Mesendoderm (in vitro differentiated cells): ENCODE measurements at regions not wholly inside any gene's neighbourhood (a gene's known extent, or its start where the extent isn't known, plus 50 kb on each side); places are given as distances from the start of the nearest gene placed in this dataset.
A peak's percentile ranks its signal among the peaks of the same experiment; 100 is the strongest.

Source experiments
- DNase-seq: peaks from one replicate; pipeline ENCODE4 v3.0.0; 2013
- H2AK5ac ChIP-seq: 2 replicates; pipeline ENCODE4 v1.6.1; 2013; ENCODE audit warnings: low read length, inconsistent platforms
- H2BK120ac ChIP-seq: 2 replicates; pipeline ENCODE4 v1.6.1; 2013; ENCODE audit warnings: low read depth, mild to moderate bottlenecking, low read length, moderate library complexity, mixed read lengths
- H2BK15ac ChIP-seq: replicated peaks from 2 replicates; pipeline ENCODE4 v1.6.1; 2013; ENCODE audit warnings: low read depth, mild to moderate bottlenecking, moderate library complexity
- H2BK5ac ChIP-seq: 2 replicates; pipeline ENCODE4 v1.6.1; 2013; ENCODE audit warnings: low read length, inconsistent platforms
- H3K18ac ChIP-seq: 2 replicates; pipeline ENCODE4 v1.6.1; 2013; ENCODE audit warnings: mild to moderate bottlenecking, low read length, mixed read lengths
- H3K23ac ChIP-seq: one replicate; pipeline ENCODE4 v1.6.1; 2013; ENCODE audit warnings: low read length
- H3K27ac ChIP-seq: 2 replicates; pipeline ENCODE4 v1.5.1; 2013; ENCODE audit warnings: low read depth, mild to moderate bottlenecking, inconsistent platforms, low read length, moderate library complexity
- H3K27me3 ChIP-seq: 2 replicates; pipeline ENCODE4 v1.6.1; 2013; ENCODE audit warnings: low read length, control low read depth, mild to moderate bottlenecking, inconsistent platforms; ENCODE audit not compliant: insufficient read depth, poor library complexity
- H3K36me3 ChIP-seq: 2 replicates; pipeline ENCODE4 v1.6.1; 2013; ENCODE audit warnings: low read length, inconsistent platforms; ENCODE audit not compliant: control insufficient read depth, insufficient read depth
- H3K4ac ChIP-seq: one replicate; pipeline ENCODE4 v1.6.1; 2013; ENCODE audit warnings: low read depth, mild to moderate bottlenecking, low read length, moderate library complexity
- H3K4me1 ChIP-seq: 2 replicates; pipeline ENCODE4 v1.6.1; 2013; ENCODE audit warnings: low read depth, low read length, inconsistent platforms; ENCODE audit not compliant: control insufficient read depth
- H3K4me2 ChIP-seq: 2 replicates; pipeline ENCODE4 v1.6.1; 2013; ENCODE audit warnings: low read length
- H3K4me3 ChIP-seq: 2 replicates; pipeline ENCODE4 v1.5.1; 2013; ENCODE audit warnings: mild to moderate bottlenecking, low read length
- H3K56ac ChIP-seq: one replicate; pipeline ENCODE4 v1.6.1; 2013; ENCODE audit warnings: low read length
- H3K79me1 ChIP-seq: 2 replicates; pipeline ENCODE4 v1.6.1; 2013; ENCODE audit warnings: low read length, inconsistent platforms
- H3K79me2 ChIP-seq: 2 replicates; pipeline ENCODE4 v1.6.1; 2013; ENCODE audit warnings: mild to moderate bottlenecking, low read length; ENCODE audit not compliant: control insufficient read depth, insufficient read depth
- H3K9ac ChIP-seq: 2 replicates; pipeline ENCODE4 v1.6.1; 2013; ENCODE audit warnings: low read length, inconsistent platforms
- H4K5ac ChIP-seq: one replicate; pipeline ENCODE4 v1.6.1; 2013; ENCODE audit warnings: low read length
- H4K8ac ChIP-seq: one replicate; pipeline ENCODE4 v1.6.1; 2013; ENCODE audit warnings: low read depth, mild to moderate bottlenecking, control low read depth, low read length, moderate library complexity
- WGBS: extraction: QIAGEN DNeasy Blood & Tissue Kit; methylation state at CpG from one replicate; pipeline ENCODE4 v1.1.7; 2013; ENCODE audit warnings: low lambda C conversion rate, missing lambda C conversion rate; ENCODE audit not compliant: insufficient coverage; ENCODE audit errors: extremely low coverage; 5-methylcytosine and 5-hydroxymethylcytosine counted together

DNA sequence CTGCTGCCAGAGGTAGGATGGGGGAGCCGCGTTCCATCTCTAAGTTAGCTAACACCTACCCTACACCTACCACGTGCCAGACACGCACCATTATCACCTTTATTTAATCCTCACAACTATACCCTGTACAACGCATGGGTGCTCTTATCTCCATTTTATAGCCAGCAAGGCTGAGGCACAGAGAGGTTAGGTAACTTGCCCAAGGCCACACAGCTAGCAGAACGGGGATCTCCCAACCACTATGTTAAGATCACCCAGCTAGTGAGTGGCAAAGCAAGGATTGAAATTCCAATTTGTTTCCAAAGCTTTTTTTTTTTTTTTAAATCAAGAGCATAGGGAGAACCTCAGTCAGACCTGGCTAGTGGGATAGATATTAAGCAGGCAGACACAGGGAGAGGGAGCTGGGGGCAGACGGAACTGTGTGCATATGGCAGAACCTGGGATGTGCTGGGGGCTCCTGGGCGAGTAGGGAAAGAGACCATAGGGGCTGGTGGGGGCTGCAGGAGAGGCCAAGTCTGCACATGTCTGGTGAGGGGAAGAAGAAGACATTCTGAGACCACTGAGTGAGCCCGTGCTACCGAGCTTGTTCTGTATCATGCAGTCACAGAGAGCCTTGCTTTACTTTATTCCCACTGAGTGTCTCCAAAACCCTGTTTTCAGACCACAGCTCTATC lies 196.3 kb upstream of the TPM1 start:
- H3K23ac ChIP-seq = no peak overlapping the region
- no peak overlapping the region for H2BK5ac ChIP-seq
- no peak overlapping the region for H3K9ac ChIP-seq
- WGBS = no CpG with 5 or more reads among the region's 10 CpGs
- no peaks in the 10 kb centered on the region for H3K79me2 ChIP-seq
- H3K4me3 ChIP-seq = no peak overlapping the region
- no peak overlapping the region for H4K5ac ChIP-seq
- H2BK120ac ChIP-seq = no peak overlapping the region
- no peak overlapping the region for H3K18ac ChIP-seq
- no peak overlapping the region for H4K8ac ChIP-seq
- no peaks in the 10 kb centered on the region for H3K79me1 ChIP-seq
- H3K27me3 ChIP-seq = no peaks in the 10 kb centered on the region
- H3K56ac ChIP-seq = no peak overlapping the region
- H3K4me1 ChIP-seq = peaks cover 15% of the 10 kb centered on the region
- H3K36me3 ChIP-seq = no peaks in the 10 kb centered on the region
- no peak overlapping the region for H3K27ac ChIP-seq
- DNase-seq = no peak
- H3K4me2 ChIP-seq = no peak overlapping the region
- no peak overlapping the region for H2BK15ac ChIP-seq
- H3K4ac ChIP-seq = peak overlapping the region; percentile 18
- H2AK5ac ChIP-seq = no peak overlapping the region

GRCh38 chr15:62846805-62847495 lies 195.6 kb upstream of the TPM1 start:
- Histone ChIP-seq H3K18ac (no peak overlapping the region), H3K4me1 (peaks cover 15% of the 10 kb centered on the region), H4K8ac (no peak overlapping the region), H3K56ac (no peak overlapping the region), H3K27me3 (no peaks in the 10 kb centered on the region), H3K79me1 (no peaks in the 10 kb centered on the region), H2BK120ac (no peak overlapping the region), H3K27ac (no peak overlapping the region), H3K4ac (no peak overlapping the region), H4K5ac (no peak overlapping the region), H2BK5ac (no peak overlapping the region), H2AK5ac (no peak overlapping the region), H3K4me3 (no peak overlapping the region), H3K23ac (no peak overlapping the region), H3K9ac (no peak overlapping the region), H3K79me2 (no peaks in the 10 kb centered on the region), H2BK15ac (no peak overlapping the region), H3K4me2 (no peak overlapping the region), H3K36me3 (no peaks in the 10 kb centered on the region)
- no peak for DNase-seq
- WGBS = no CpG with 5 or more reads among the region's 8 CpGs

- Histone ChIP-seq H3K27me3 (no peaks in the 10 kb centered on the region), H3K4ac (no peak overlapping the region), H3K23ac (no peak overlapping the region), H3K36me3 (no peaks in the 10 kb centered on the region), H3K79me1 (no peaks in the 10 kb centered on the region), H3K4me3 (no peak overlapping the region), H3K27ac (no peak overlapping the region), H2BK5ac (no peak overlapping the region), H2AK5ac (no peak overlapping the region), H2BK120ac (no peak overlapping the region), H3K4me2 (no peak overlapping the region), H2BK15ac (no peak overlapping the region), H4K8ac (no peak overlapping the region), H3K4me1 (peaks cover 15% of the 10 kb centered on the region), H3K9ac (no peak overlapping the region), H3K56ac (no peak overlapping the region), H4K5ac (no peak overlapping the region), H3K79me2 (no peaks in the 10 kb centered on the region), H3K18ac (no peak overlapping the region)
- no CpG with 5 or more reads among the region's 7 CpGs for WGBS
- DNase-seq = peak; percentile 71
Observed at GRCh38 chr15:62847900-62848489, 194.6 kb upstream of the TPM1 start.

DNA sequence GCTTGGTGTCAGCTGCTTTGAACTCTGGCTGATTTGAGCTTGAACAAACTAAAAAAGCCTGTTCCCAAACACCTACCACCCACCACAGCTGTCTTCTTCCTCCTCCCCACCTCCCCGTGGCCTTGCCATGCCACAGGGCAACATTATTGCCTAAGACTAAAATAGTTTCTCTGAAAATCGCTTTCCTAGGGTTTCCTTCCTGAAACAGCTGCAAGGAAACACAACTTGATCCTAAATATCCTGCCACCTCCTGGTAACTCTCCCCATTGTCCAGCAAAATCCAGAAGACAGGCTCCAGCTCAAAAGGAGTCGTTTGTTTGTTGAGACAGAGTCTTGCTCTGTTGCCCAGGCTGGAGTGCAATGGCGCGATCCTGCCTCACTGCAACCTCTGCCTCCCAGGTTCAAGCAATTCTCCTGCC lies 193.9 kb upstream of the TPM1 start:
- H4K5ac ChIP-seq = no peak overlapping the region
- H3K18ac ChIP-seq = no peak overlapping the region
- no peak overlapping the region for H2BK120ac ChIP-seq
- no peak overlapping the region for H4K8ac ChIP-seq
- H3K27ac ChIP-seq = no peak overlapping the region
- H3K4me1 ChIP-seq = peaks cover 15% of the 10 kb centered on the region
- no peak overlapping the region for H3K23ac ChIP-seq
- H3K79me2 ChIP-seq = no peaks in the 10 kb centered on the region
- no peaks in the 10 kb centered on the region for H3K27me3 ChIP-seq
- no peak overlapping the region for H2BK5ac ChIP-seq
- no CpG with 5 or more reads among the region's 5 CpGs for WGBS
- no peak overlapping the region for H2AK5ac ChIP-seq
- no peak overlapping the region for H2BK15ac ChIP-seq
- no peak overlapping the region for H3K9ac ChIP-seq
- H3K4me2 ChIP-seq = no peak overlapping the region
- peak; percentile 36 for DNase-seq
- H3K4me3 ChIP-seq = no peak overlapping the region
- H3K4ac ChIP-seq = no peak overlapping the region
- no peak overlapping the region for H3K56ac ChIP-seq
- no peaks in the 10 kb centered on the region for H3K79me1 ChIP-seq
- H3K36me3 ChIP-seq = no peaks in the 10 kb centered on the region

DNA sequence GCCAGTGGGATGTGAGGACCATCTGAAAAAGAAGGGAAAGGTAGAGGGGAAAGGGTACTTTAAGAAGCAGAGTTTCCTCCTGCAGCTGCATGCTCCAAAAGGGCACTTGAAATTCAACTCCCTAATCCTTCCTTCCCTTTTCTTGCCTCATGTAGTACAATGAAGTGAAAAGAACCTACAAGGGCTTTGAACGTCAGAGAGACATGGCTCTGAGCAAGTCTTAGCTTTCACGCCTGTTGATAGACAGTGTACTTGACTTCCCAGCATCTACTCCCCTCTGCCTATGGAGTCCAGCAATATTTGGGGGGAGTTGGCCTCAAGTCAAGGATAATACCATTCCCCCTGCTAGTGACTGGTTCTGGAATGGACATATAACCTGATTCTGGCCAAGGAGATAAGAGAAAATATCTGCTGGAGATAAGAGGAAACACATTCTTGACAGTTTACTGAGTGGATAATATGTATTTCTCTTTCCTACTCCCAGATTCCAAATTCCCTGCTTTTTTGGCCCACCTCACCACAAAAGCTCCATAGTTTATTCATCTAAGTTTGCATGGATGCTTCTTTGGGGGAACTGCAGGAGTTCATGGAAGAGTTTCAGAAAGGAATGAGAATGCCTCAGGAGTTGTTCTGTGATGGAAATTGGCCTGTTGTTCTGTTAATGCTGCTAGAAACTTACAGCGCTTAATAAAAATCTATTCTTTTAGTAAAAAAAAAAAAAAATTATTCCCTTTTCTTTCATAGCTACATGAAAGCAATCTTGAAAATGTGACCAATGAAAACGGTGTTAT lies 193.0 kb upstream of the TPM1 start:
- WGBS = no CpG with 5 or more reads among the region's 4 CpGs
- H3K36me3 ChIP-seq = no peaks in the 10 kb centered on the region
- no peak overlapping the region for H3K9ac ChIP-seq
- peak overlapping the region; percentile 28 for H3K56ac ChIP-seq
- H3K79me1 ChIP-seq = no peaks in the 10 kb centered on the region
- peak; percentile 17 for DNase-seq
- no peak overlapping the region for H2BK5ac ChIP-seq
- H3K4me3 ChIP-seq = no peak overlapping the region
- H2AK5ac ChIP-seq = no peak overlapping the region
- H3K4ac ChIP-seq = peak overlapping the region; percentile 48
- H3K4me2 ChIP-seq = no peak overlapping the region
- H3K18ac ChIP-seq = peak overlapping the region; percentile 8
- no peak overlapping the region for H4K5ac ChIP-seq
- H3K27ac ChIP-seq = no peak overlapping the region
- H4K8ac ChIP-seq = no peak overlapping the region
- H2BK15ac ChIP-seq = no peak overlapping the region
- no peaks in the 10 kb centered on the region for H3K79me2 ChIP-seq
- H2BK120ac ChIP-seq = no peak overlapping the region
- H3K27me3 ChIP-seq = no peaks in the 10 kb centered on the region
- no peak overlapping the region for H3K23ac ChIP-seq
- H3K4me1 ChIP-seq = peaks cover 15% of the 10 kb centered on the region
